GM12878 (cell line): ENCODE measurements at regions not wholly inside any gene's neighbourhood (a gene's known extent, or its start where the extent isn't known, plus 50 kb on each side); places are given as distances from the start of the nearest gene placed in this dataset.

Source experiments
- ATAC-seq: fragments of 200-7000 bp; cut with Tn5 transposase; 3 replicates; pipeline ENCODE4 v1.9.1; 2020; ENCODE audit warnings: mild to moderate bottlenecking, moderate library complexity
- BruUV-seq: library from RNA; stranded (reverse); fragments of 400-500 nt; replicated peaks from 2 replicates; lab custom pipeline; 2021; lab: Mats Ljungman, UMichigan
- CTCF ChIA-PET: fragments of 300-600 bp; sonication (Branson Sonifier 250); formaldehyde crosslinking; extraction: SDS; loops from one replicate; lab custom pipeline; 2021; ENCODE audit warnings: inconsistent platforms; lab: Yijun Ruan, JAX
- POLR2A ChIA-PET: fragments of 350-600 bp; formaldehyde crosslinking; extraction: SDS; loops from one replicate; lab custom pipeline; 2021; ENCODE audit warnings: inconsistent platforms; lab: Charles Lee
- RAD21 ChIA-PET: fragments of 300-600 bp; sonication (Branson Sonifier 250); formaldehyde crosslinking; loops from one replicate; lab custom pipeline; 2023; ENCODE audit warnings: antibody characterized with exemption; ENCODE audit not compliant: unreplicated experiment; lab: Charles Lee
- SMC1A ChIA-PET: fragments of 300-600 bp; sonication (Branson Sonifier 250); formaldehyde crosslinking; loops from one replicate; lab custom pipeline; 2023; ENCODE audit not compliant: unreplicated experiment, uncharacterized antibody; lab: Charles Lee
- DNase-seq: peaks from one replicate; pipeline ENCODE4 v3.0.0-alpha.2; 2011; ENCODE audit warnings: low read depth, low spot score
- FAIRE-seq: peaks from 3 replicates; lab custom pipeline; 2011; peaks lifted over from hg19 to GRCh38; lab: Jason Lieb, UNC
- H2AFZ ChIP-seq: 2 replicates; pipeline ENCODE4 v1.6.0; 2011; ENCODE audit warnings: low read depth, low read length, control low read depth; ENCODE audit not compliant: control insufficient read depth
- H3K27ac ChIP-seq: 2 replicates; pipeline ENCODE4 v1.5.1; 2011; ENCODE audit warnings: control low read depth; ENCODE audit not compliant: control insufficient read depth, insufficient read depth
- H3K27me3 ChIP-seq, 2 experiments: replicated peaks in 1 of 2; 2 replicates each; pipeline versions ENCODE4 v1.6.0 to v1.6.1; 2011; ENCODE audit warnings: low read length in 1 of 2; ENCODE audit not compliant: control insufficient read depth in 2 of 2, insufficient read depth in 2 of 2
- H3K36me3 ChIP-seq, 2 experiments: 2 replicates each; pipeline ENCODE4 v1.5.1; 2011; ENCODE audit warnings: low read length in 1 of 2; ENCODE audit not compliant: control insufficient read depth in 2 of 2, insufficient read depth in 2 of 2
- H3K4me1 ChIP-seq: 2 replicates; pipeline ENCODE4 v1.6.1; 2011; ENCODE audit warnings: mild to moderate bottlenecking, low read length, moderate library complexity, mixed read lengths; ENCODE audit not compliant: control insufficient read depth, insufficient read depth
- H3K4me2 ChIP-seq: 2 replicates; pipeline ENCODE4 v1.6.0; 2011; ENCODE audit warnings: control low read depth; ENCODE audit not compliant: control insufficient read depth, insufficient read depth
- H3K4me3 ChIP-seq: fragments of 200-600 bp; sonication (generic); 2 replicates; pipeline ENCODE4 v1.5.1; 2016
- H3K79me2 ChIP-seq: 2 replicates; pipeline ENCODE4 v1.6.0; 2011; ENCODE audit warnings: low read length; ENCODE audit not compliant: control insufficient read depth, insufficient read depth
- H3K9ac ChIP-seq: 2 replicates; pipeline ENCODE4 v1.8.0; 2011; ENCODE audit warnings: low read length, control low read depth, mixed read lengths; ENCODE audit not compliant: control insufficient read depth, insufficient read depth
- H3K9me3 ChIP-seq: replicated peaks from 3 replicates; pipeline ENCODE4 v1.5.1; 2011; ENCODE audit warnings: mild to moderate bottlenecking, low read length; ENCODE audit not compliant: control insufficient read depth, insufficient read depth
- H4K20me1 ChIP-seq: 2 replicates; pipeline ENCODE4 v1.6.0; 2011; ENCODE audit not compliant: control insufficient read depth, insufficient read depth
- ATF3 ChIP-seq: IDR thresholded peaks from 2 replicates; pipeline ENCODE4 v1.6.1; 2011; ENCODE audit warnings: low read depth, mild to moderate bottlenecking, low read length, moderate library complexity, borderline replicate concordance; ENCODE audit errors: extremely low read depth
- CBX3 ChIP-seq: fragments of 200-600 bp; sonication (generic); IDR thresholded peaks from 2 replicates; pipeline ENCODE4 v1.6.1; 2016; ENCODE audit warnings: low read depth, borderline replicate concordance
- CEBPB ChIP-seq, 2 experiments: fragments of 150-350 bp in 1 of 2; IDR thresholded peaks; 2 replicates each; pipeline ENCODE4 v1.6.1; 2012 to 2014; ENCODE audit warnings: low read depth in 2 of 2, low read length in 2 of 2, borderline replicate concordance in 1 of 2, inconsistent platforms in 1 of 2
- CEBPZ ChIP-seq: fragments of 150-350 bp; IDR thresholded peaks from 2 replicates; pipeline ENCODE4 v1.6.1; 2016; ENCODE audit warnings: low read depth, low read length
- EED ChIP-seq: sonication (generic); IDR thresholded peaks from 2 replicates; pipeline ENCODE4 v1.6.1; 2016; ENCODE audit warnings: antibody characterized with exemption, low read depth
- LARP7 ChIP-seq: fragments of 450-650 bp; IDR thresholded peaks from 2 replicates; pipeline ENCODE4 v1.6.1; 2017; ENCODE audit warnings: mild to moderate bottlenecking
- RAD51 ChIP-seq: fragments of 450-650 bp; IDR thresholded peaks from 2 replicates; pipeline ENCODE4 v1.6.1; 2016; ENCODE audit warnings: moderate library complexity, mild to moderate bottlenecking, inconsistent platforms
- SIX5 ChIP-seq: IDR thresholded peaks from 2 replicates; pipeline ENCODE4 v1.6.1; 2011; ENCODE audit warnings: mild to moderate bottlenecking, low read depth, low read length, moderate library complexity; ENCODE audit not compliant: severe bottlenecking
- STAT3 ChIP-seq: IDR thresholded peaks from 2 replicates; pipeline ENCODE4 v1.6.1; 2011; ENCODE audit warnings: low read depth, low read length, improper control_type of control experiment
- SUPT20H ChIP-seq: IDR thresholded peaks from 2 replicates; pipeline ENCODE4 v1.6.1; 2011; ENCODE audit warnings: low read depth, mild to moderate bottlenecking, low read length, moderate library complexity, borderline replicate concordance; ENCODE audit not compliant: control insufficient read depth
- SUZ12 ChIP-seq: fragments of 200-600 bp; sonication (generic); IDR thresholded peaks from one replicate; pipeline ENCODE4 v1.6.1; 2018; ENCODE audit warnings: antibody characterized with exemption, mild to moderate bottlenecking; ENCODE audit not compliant: unreplicated experiment
- WGBS: methylation state at CpG from one replicate; pipeline ENCODE4 v1.1.6; 2016; ENCODE audit warnings: low lambda C conversion rate; ENCODE audit not compliant: insufficient replicate concordance, insufficient coverage; ENCODE audit errors: missing lambda C conversion rate; 5-methylcytosine and 5-hydroxymethylcytosine counted together
- in situ Hi-C: fragments of 300-500 bp; cut with MboI; formaldehyde crosslinking; loops from 9 replicates; pipeline ENCODE4 v1.14.3; 2018; ENCODE audit warnings: mixed read lengths
- intact Hi-C: fragments of 100-400 bp; cut with micrococcal nuclease; formaldehyde crosslinking; loops from one replicate; pipeline ENCODE4 v1.14.2; 2022; ENCODE audit not compliant: unreplicated experiment

- intact Hi-C loops (no loop called here), in situ Hi-C loops (no loop called here)
- ChIA-PET CTCF (no interaction called here), SMC1A (no interaction called here), POLR2A (no interaction called here), RAD21 (no interaction called here)
- Histone ChIP-seq H4K20me1 (no peaks in the 10 kb centered on the region), H3K27ac (no peak overlapping the region), H3K9ac (no peak overlapping the region), H3K9me3 (no peaks in the 10 kb centered on the region), H3K4me1 (no peaks in the 10 kb centered on the region), H2AFZ (no peak overlapping the region), H3K4me2 (no peak overlapping the region), H3K27me3 (no peaks in the 10 kb centered on the region), H3K79me2 (no peaks in the 10 kb centered on the region), H3K36me3 (no peaks in the 10 kb centered on the region), H3K4me3 (no peak overlapping the region)
- no peak for FAIRE-seq
- BruUV-seq, result no TSS peak
- DNase-seq, result no peak
- no peak for ATAC-seq
- TF ChIP-seq CEBPB (IDR thresholded peaks at IDR 0.05; ENCODE audit: borderline replicate concordance in 1 of 2, low read depth in 2 of 2, low read length in 2 of 2) (no peak), SUZ12 (no peak), STAT3 (no peak), SUPT20H (no peak)
- WGBS, result 55% methylated on average over 5 of the region's 5 CpGs
These were observed 236.8 kb downstream of the CASP12 start for GRCh38 chr11:104661471-104661870.

GRCh38 chr11:104658177-104658576 lies 240.1 kb downstream of the CASP12 start:
- H2AFZ ChIP-seq, result no peak overlapping the region
- no peak overlapping the region for H3K9ac ChIP-seq
- ChIA-PET CTCF (interaction anchor here (0.6 kb wide), 1 partner anchor 592 kb away, joined by 3 read pairs; no protein-coding TSS in a partner anchor), POLR2A (no interaction called here), SMC1A (no interaction called here), RAD21 (no interaction called here)
- ATAC-seq (no peak), FAIRE-seq (no peak), DNase-seq (no peak)
- in situ Hi-C loops, result no loop called here
- H3K9me3 ChIP-seq, result no peaks in the 10 kb centered on the region
- H4K20me1 ChIP-seq, result no peaks in the 10 kb centered on the region
- no peaks in the 10 kb centered on the region for H3K79me2 ChIP-seq
- 42% methylated on average over 3 of the region's 3 CpGs for WGBS
- no TSS peak for BruUV-seq
- H3K4me2 ChIP-seq, result no peak overlapping the region
- no peaks in the 10 kb centered on the region for H3K36me3 ChIP-seq
- H3K27me3 ChIP-seq, result no peaks in the 10 kb centered on the region
- H3K27ac ChIP-seq, result no peak overlapping the region
- H3K4me1 ChIP-seq, result no peaks in the 10 kb centered on the region
- H3K4me3 ChIP-seq, result no peak overlapping the region
- intact Hi-C loops, result no loop called here
- TF ChIP-seq RAD51 (no peak), EED (no peak), CBX3 (no peak), LARP7 (no peak), SIX5 (no peak), CEBPZ (no peak), ATF3 (no peak)
